HEK293 (cell line): ENCODE measurements at regions not wholly inside any gene's neighbourhood (a gene's known extent, or its start where the extent isn't known, plus 50 kb on each side); places are given as distances from the start of the nearest gene placed in this dataset.

Source experiments
- YY1 ChIP-seq: fragments of 450-650 bp; formaldehyde crosslinking; IDR thresholded peaks from 2 replicates; pipeline ENCODE4 v1.5.1; 2018; ENCODE audit warnings: missing biosample characterization, missing genetic modification characterization
- TF ChIP-seq, protein P1 (sequence below): fragments of 450-650 bp; formaldehyde crosslinking; IDR thresholded peaks from 2 replicates; pipeline ENCODE4 v1.5.1; 2017; ENCODE audit warnings: missing biosample characterization, missing genetic modification characterization

DNA sequence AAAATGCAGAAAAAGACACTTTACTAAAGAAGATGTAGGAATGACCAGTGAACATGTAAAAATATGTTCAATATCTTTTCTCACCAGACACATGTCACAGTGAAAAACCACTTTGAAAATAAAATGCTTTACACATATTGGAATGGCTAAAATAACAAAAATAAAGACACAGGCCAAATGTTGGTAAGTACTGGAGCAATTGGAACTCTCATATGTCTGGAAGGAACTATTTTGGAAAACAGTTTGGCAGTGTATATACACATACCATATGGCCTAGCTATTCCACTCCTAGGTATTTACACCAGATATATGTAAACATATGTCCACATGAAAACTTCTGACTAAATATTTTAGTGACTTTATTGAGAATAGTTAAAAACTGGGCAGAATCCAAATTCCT is 927.2 kb downstream of the BRINP3 start:
- TF ChIP-seq, protein P1, sequence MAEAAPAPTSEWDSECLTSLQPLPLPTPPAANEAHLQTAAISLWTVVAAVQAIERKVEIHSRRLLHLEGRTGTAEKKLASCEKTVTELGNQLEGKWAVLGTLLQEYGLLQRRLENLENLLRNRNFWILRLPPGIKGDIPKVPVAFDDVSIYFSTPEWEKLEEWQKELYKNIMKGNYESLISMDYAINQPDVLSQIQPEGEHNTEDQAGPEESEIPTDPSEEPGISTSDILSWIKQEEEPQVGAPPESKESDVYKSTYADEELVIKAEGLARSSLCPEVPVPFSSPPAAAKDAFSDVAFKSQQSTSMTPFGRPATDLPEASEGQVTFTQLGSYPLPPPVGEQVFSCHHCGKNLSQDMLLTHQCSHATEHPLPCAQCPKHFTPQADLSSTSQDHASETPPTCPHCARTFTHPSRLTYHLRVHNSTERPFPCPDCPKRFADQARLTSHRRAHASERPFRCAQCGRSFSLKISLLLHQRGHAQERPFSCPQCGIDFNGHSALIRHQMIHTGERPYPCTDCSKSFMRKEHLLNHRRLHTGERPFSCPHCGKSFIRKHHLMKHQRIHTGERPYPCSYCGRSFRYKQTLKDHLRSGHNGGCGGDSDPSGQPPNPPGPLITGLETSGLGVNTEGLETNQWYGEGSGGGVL = no peak
- no peak for TF ChIP-seq YY1 (tag by site-specific recombination)
